ENCODE measurements at regions not wholly inside any gene's neighbourhood (a gene's known extent, or its start where the extent isn't known, plus 50 kb on each side); places are given as distances from the start of the nearest gene placed in this dataset.

- H3K27me3 ChIP-seq (ENCODE audit: control insufficient read depth, insufficient read depth, low read length): peaks cover 2% of the 10 kb centered on the region
- H3K9me3 ChIP-seq (replicated peaks; ENCODE audit: control insufficient read depth, low read depth, low read length): no peaks in the 10 kb centered on the region
- no peak for DNase-seq
- no peak overlapping the region for H3K27ac ChIP-seq (ENCODE audit: low read length)
- H3K4me1 ChIP-seq (ENCODE audit: control insufficient read depth, insufficient read depth, low read length): peaks cover 5% of the 10 kb centered on the region
- no peak overlapping the region for H3K4me3 ChIP-seq (ENCODE audit: low read length)
- WGBS (ENCODE audit: insufficient coverage): 64% methylated on average over 2 of the region's 2 CpGs
- no peaks in the 10 kb centered on the region for H3K36me3 ChIP-seq (ENCODE audit: control insufficient read depth, insufficient read depth, low read length)
These were observed 239.4 kb upstream of the CAMK1G start for GRCh38 chr1:209344156-209344555.

DNA sequence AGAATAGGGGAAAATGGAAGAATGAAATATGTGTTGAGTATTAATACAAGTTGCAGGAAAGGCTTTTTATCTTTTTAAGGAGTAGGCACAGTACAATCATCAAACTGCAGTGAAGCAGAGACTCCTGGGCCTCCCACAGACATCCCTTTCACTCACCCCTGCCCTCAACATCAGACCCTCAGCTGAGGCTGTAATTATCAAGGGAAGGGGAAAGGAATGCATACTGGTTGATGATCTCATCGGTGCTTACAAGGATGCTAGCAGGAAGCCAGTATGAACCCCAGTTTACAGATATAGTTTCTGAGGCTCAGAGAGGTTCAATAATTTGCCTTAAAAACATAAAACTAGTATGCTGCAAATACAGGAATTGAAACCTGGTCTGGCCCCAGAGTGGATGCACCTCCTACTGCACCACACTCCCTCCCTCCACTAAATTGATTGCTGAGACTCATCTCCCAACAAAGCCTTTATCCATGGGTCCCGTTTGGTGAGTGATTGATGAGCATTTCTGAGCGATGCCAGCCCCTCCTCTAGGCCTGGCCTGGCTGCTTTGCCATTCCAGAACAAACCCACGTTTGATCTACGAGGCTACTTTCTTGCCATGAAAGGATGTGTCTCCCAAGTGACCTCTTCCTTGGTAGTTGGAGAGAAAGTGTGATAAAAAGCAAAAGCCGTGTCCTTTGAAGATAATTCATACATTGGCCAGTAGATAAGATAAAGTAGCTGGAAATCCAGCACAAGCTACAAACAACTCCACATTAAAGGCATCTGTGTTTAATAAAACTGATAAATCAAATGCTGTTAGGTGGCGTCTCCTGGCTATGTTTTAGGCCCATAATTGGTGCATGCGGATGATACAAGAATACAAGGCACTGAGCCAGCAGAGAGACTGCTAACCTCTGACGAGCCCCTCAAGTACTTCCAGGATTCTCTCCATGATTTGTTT lies 233.9 kb upstream of the CAMK1G start:
- no peaks in the 10 kb centered on the region for H3K36me3 ChIP-seq (ENCODE audit: control insufficient read depth, insufficient read depth, low read length)
- H3K27me3 ChIP-seq (ENCODE audit: control insufficient read depth, insufficient read depth, low read length): no peaks in the 10 kb centered on the region
- DNase-seq: peak; percentile 60
- 40% methylated on average over 1 of the region's 9 CpGs for WGBS (ENCODE audit: insufficient coverage)
- no peaks in the 10 kb centered on the region for H3K9me3 ChIP-seq (replicated peaks; ENCODE audit: control insufficient read depth, low read depth, low read length)
- H3K27ac ChIP-seq (ENCODE audit: low read length): no peak overlapping the region
- H3K4me3 ChIP-seq (ENCODE audit: low read length): no peak overlapping the region
- H3K4me1 ChIP-seq (ENCODE audit: control insufficient read depth, insufficient read depth, low read length): peaks cover 7% of the 10 kb centered on the region

GRCh38 chr1:209353053-209353452 lies 230.5 kb upstream of the CAMK1G start:
- peaks cover 11% of the 10 kb centered on the region for H3K4me1 ChIP-seq (ENCODE audit: control insufficient read depth, insufficient read depth, low read length)
- no peaks in the 10 kb centered on the region for H3K27me3 ChIP-seq (ENCODE audit: control insufficient read depth, insufficient read depth, low read length)
- no peaks in the 10 kb centered on the region for H3K9me3 ChIP-seq (replicated peaks; ENCODE audit: control insufficient read depth, low read depth, low read length)
- DNase-seq: no peak
- 93% methylated on average over 2 of the region's 3 CpGs for WGBS (ENCODE audit: insufficient coverage)
- no peaks in the 10 kb centered on the region for H3K36me3 ChIP-seq (ENCODE audit: control insufficient read depth, insufficient read depth, low read length)
- H3K27ac ChIP-seq (ENCODE audit: low read length): no peak overlapping the region
- no peak overlapping the region for H3K4me3 ChIP-seq (ENCODE audit: low read length)

- H3K27ac ChIP-seq (ENCODE audit: low read length): no peak overlapping the region
- DNase-seq: peak; percentile 97
- no peaks in the 10 kb centered on the region for H3K27me3 ChIP-seq (ENCODE audit: control insufficient read depth, insufficient read depth, low read length)
- H3K4me1 ChIP-seq (ENCODE audit: control insufficient read depth, insufficient read depth, low read length): peaks cover 11% of the 10 kb centered on the region
- H3K9me3 ChIP-seq (replicated peaks; ENCODE audit: control insufficient read depth, low read depth, low read length): no peaks in the 10 kb centered on the region
- 40% methylated on average over 15 of the region's 20 CpGs for WGBS (ENCODE audit: insufficient coverage)
- H3K36me3 ChIP-seq (ENCODE audit: control insufficient read depth, insufficient read depth, low read length): no peaks in the 10 kb centered on the region
- no peak overlapping the region for H3K4me3 ChIP-seq (ENCODE audit: low read length)
These were observed 229.2 kb upstream of the CAMK1G start for GRCh38 chr1:209354111-209354839.

DNA sequence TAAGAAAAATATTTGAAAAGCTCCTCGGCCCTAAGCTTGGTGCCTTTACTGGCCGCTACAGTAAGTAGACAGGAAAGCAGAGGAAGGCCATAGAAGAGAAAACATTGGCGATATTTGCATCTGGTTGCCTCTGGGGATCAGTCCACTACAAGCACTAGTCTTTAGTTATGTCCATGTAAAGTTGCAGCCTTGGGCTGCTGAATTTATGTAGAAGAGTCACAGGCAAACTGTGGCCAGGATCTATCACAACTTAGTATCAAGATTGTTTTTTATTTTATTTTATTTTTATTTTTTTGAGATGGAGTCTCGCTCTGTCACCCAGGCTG lies 228.7 kb upstream of the CAMK1G start:
- no peak overlapping the region for H3K4me3 ChIP-seq (ENCODE audit: low read length)
- H3K27me3 ChIP-seq (ENCODE audit: control insufficient read depth, insufficient read depth, low read length): no peaks in the 10 kb centered on the region
- H3K9me3 ChIP-seq (replicated peaks; ENCODE audit: control insufficient read depth, low read depth, low read length): no peaks in the 10 kb centered on the region
- H3K36me3 ChIP-seq (ENCODE audit: control insufficient read depth, insufficient read depth, low read length): no peaks in the 10 kb centered on the region
- WGBS (ENCODE audit: insufficient coverage): 54% methylated on average over 2 of the region's 4 CpGs
- H3K4me1 ChIP-seq (ENCODE audit: control insufficient read depth, insufficient read depth, low read length): peaks cover 11% of the 10 kb centered on the region
- DNase-seq: peak; percentile 41
- H3K27ac ChIP-seq (ENCODE audit: low read length): no peak overlapping the region

- WGBS (ENCODE audit: insufficient coverage): no CpG with 5 or more reads among the region's 4 CpGs
- Histone ChIP-seq H3K27me3 (ENCODE audit: control insufficient read depth, insufficient read depth, low read length) (no peaks in the 10 kb centered on the region), H3K9me3 (replicated peaks; ENCODE audit: control insufficient read depth, low read depth, low read length) (no peaks in the 10 kb centered on the region), H3K4me3 (ENCODE audit: low read length) (no peak overlapping the region), H3K4me1 (ENCODE audit: control insufficient read depth, insufficient read depth, low read length) (peaks cover 11% of the 10 kb centered on the region), H3K27ac (ENCODE audit: low read length) (no peak overlapping the region), H3K36me3 (ENCODE audit: control insufficient read depth, insufficient read depth, low read length) (no peaks in the 10 kb centered on the region)
- no peak for DNase-seq
These were observed 228.1 kb upstream of the CAMK1G start for GRCh38 chr1:209355415-209355814.

DNA sequence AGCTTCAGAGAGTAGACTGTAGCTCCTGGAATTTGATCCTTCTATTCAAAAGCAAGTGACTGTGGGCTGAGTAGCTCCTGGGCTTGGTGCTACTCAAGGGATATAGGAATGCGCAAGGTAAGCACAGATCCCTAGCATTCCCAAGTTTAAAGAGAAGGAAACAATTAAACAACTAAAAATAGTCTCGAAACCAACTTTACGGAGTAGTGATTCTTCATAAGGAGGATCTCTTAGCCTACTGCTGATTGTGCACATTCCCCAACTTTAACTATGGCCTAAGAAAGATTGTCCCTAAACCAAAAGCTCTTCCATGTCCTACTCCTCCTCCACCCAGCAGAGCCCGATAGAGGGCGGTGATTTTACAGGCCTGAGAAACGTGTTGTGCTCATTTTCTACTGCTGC lies 226.5 kb upstream of the CAMK1G start:
- peaks cover 11% of the 10 kb centered on the region for H3K4me1 ChIP-seq (ENCODE audit: control insufficient read depth, insufficient read depth, low read length)
- no peaks in the 10 kb centered on the region for H3K9me3 ChIP-seq (replicated peaks; ENCODE audit: control insufficient read depth, low read depth, low read length)
- no peaks in the 10 kb centered on the region for H3K27me3 ChIP-seq (ENCODE audit: control insufficient read depth, insufficient read depth, low read length)
- no CpG with 5 or more reads among the region's 6 CpGs for WGBS (ENCODE audit: insufficient coverage)
- no peak for DNase-seq
- no peak overlapping the region for H3K4me3 ChIP-seq (ENCODE audit: low read length)
- no peak overlapping the region for H3K27ac ChIP-seq (ENCODE audit: low read length)
- H3K36me3 ChIP-seq (ENCODE audit: control insufficient read depth, insufficient read depth, low read length): no peaks in the 10 kb centered on the region

DNA sequence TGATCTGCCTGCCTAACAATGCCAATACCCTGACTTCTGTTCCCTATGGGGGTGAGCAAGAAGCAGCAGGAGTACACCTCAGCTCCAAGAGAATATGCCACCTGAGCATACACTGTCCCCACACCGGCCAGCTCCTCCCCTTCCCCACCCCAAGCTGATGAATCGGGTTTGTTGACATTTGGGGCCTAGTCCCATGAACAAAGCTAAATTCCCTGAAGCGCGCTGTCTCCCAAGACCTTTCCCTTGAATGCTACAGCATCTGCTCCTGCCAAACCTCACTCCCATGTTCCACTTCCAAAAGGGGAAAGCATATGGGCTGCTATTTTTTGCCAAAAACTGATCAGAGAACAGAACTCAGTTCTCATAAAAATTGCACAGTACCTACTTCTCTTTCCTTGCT lies 220.4 kb upstream of the CAMK1G start:
- Histone ChIP-seq H3K9me3 (replicated peaks; ENCODE audit: control insufficient read depth, low read depth, low read length) (no peaks in the 10 kb centered on the region), H3K27ac (ENCODE audit: low read length) (no peak overlapping the region), H3K36me3 (ENCODE audit: control insufficient read depth, insufficient read depth, low read length) (no peaks in the 10 kb centered on the region), H3K4me1 (ENCODE audit: control insufficient read depth, insufficient read depth, low read length) (peaks cover 2% of the 10 kb centered on the region), H3K27me3 (ENCODE audit: control insufficient read depth, insufficient read depth, low read length) (no peaks in the 10 kb centered on the region), H3K4me3 (ENCODE audit: low read length) (no peak overlapping the region)
- DNase-seq: peak; percentile 57
- 13% methylated on average over 2 of the region's 4 CpGs for WGBS (ENCODE audit: insufficient coverage)

DNA sequence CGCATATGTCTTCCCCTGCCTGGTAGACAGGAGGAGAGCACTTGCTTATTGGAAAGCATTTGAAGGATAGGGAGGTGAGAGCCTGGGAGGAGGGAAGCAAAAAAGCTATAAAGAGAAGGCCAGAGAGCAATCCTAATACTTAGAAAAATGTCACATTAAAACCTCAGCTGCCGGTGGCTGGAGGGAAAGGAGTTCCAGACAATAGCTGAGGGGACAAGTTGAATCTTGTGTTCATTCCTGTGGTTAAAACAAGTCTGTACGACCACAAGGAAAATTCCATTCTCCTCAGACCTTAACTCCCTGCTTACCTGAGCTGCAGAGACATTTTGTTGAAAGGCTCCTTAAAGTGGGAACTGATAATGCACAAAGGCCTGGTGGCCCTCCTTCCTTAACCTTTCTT lies 218.8 kb upstream of the CAMK1G start:
- no peak for DNase-seq
- H3K4me1 ChIP-seq (ENCODE audit: control insufficient read depth, insufficient read depth, low read length): peaks cover 5% of the 10 kb centered on the region
- no peaks in the 10 kb centered on the region for H3K9me3 ChIP-seq (replicated peaks; ENCODE audit: control insufficient read depth, low read depth, low read length)
- no peak overlapping the region for H3K4me3 ChIP-seq (ENCODE audit: low read length)
- no peak overlapping the region for H3K27ac ChIP-seq (ENCODE audit: low read length)
- WGBS (ENCODE audit: insufficient coverage): 60% methylated on average over 1 of the region's 3 CpGs
- no peaks in the 10 kb centered on the region for H3K27me3 ChIP-seq (ENCODE audit: control insufficient read depth, insufficient read depth, low read length)
- no peaks in the 10 kb centered on the region for H3K36me3 ChIP-seq (ENCODE audit: control insufficient read depth, insufficient read depth, low read length)

DNA sequence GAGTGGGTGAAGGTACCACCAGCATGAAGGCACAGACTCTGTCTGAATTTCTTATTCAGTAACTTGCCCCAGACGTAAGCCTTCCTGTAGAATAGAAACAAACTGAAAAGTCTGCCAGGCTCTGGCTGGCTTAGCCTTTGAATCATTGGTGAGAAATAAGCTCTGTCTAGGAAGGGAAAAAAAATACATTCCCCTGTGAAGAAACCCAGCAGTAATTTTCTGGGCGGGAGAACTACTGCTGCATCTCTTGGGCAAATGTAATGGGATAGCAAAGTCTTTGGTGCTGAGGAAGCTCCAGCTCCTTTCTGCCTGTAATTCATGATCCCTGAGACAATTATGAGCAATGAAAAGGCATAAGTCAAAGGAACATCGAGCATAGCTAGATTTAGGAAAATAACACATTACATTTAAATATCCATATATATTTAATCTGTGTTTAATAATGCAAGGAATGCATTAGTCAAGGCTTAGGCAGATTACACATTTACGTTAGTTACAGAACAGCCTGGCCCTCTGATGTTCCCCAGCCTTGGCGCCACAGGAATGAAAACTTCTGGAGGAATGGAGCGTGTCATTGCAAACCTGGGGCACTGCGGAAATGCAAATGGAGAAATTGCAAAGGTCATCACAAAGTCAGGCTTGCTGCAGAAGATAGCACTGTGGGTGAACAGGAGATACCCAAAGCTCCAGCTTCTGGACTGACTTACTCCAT lies 216.3 kb upstream of the CAMK1G start:
- no peaks in the 10 kb centered on the region for H3K36me3 ChIP-seq (ENCODE audit: control insufficient read depth, insufficient read depth, low read length)
- H3K9me3 ChIP-seq (replicated peaks; ENCODE audit: control insufficient read depth, low read depth, low read length): no peaks in the 10 kb centered on the region
- 79% methylated on average over 6 of the region's 7 CpGs for WGBS (ENCODE audit: insufficient coverage)
- no peak overlapping the region for H3K4me3 ChIP-seq (ENCODE audit: low read length)
- peaks cover 5% of the 10 kb centered on the region for H3K4me1 ChIP-seq (ENCODE audit: control insufficient read depth, insufficient read depth, low read length)
- DNase-seq: no peak
- H3K27ac ChIP-seq (ENCODE audit: low read length): no peak overlapping the region
- no peaks in the 10 kb centered on the region for H3K27me3 ChIP-seq (ENCODE audit: control insufficient read depth, insufficient read depth, low read length)
